Inflammatory macrophage (primary cell): ENCODE measurements at regions not wholly inside any gene's neighbourhood (a gene's known extent, or its start where the extent isn't known, plus 50 kb on each side); places are given as distances from the start of the nearest gene placed in this dataset.
A peak's percentile ranks its signal among the peaks of the same experiment; 100 is the strongest.

ENCODE experiments used
- DNase-seq, 2 donors: peaks; one replicate each; pipeline ENCODE4 v3.0.0-alpha.2; 2020 to 2022

DNA sequence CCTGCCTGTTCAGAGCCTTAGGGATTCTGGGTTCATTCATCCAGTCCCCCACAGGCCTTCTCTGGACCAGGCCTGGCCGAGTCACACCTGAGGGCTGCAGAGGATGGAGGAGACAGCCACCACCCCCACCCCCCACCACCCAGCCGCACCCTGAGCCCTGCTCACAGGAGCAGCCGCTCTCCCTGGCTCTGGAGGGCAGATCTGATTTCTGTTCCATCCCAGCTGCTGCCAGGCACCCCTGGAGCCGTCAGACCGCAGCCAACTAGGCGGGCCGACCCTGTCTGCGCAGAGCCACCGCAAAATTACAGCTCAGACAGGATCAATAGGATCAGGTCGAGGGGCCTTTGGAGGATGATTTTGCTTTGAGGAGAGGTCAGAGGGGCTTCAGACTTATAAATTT is 154.6 kb upstream of the MYL2 start:
- DNase-seq, result no peak

DNA sequence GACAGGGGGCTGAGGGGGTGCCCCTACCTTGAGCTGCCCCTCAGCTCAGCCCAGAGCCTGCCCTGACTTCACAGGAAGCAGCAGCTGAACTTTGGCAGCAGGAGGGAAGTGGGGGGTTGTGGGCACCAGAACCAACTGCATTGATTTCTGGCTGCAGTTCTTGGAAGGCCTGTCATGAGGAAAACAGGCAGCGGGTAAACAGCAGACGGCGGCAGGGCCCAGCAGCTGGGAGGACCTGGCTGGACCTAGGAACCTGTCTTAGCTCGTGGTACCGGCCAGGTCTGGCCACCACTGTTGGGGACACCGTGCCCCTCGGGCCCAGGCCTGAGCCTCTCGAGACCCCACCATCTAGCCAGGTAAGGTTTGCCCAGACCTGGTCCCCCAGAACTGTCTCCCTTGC is 154.2 kb upstream of the MYL2 start:
- no peak for DNase-seq

DNA sequence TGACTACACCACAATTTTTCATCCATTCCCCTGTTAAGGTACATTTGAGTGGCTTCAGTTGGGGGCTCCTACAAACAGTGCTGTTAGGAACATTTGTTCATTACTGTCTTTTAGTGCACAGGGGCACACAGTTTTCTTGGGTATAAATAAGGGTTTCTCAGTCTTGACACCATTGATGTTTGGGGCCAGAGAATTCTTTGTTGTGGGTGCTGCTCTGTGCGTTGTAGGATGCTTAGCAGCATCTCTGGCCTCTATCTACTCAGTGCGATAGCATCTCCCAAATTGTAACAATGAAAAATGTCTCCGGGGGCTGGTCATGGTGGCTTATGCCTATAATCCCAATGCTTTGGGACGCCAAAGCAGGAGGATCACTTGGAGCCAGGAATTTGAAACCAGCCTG is 153.0 kb upstream of the MYL2 start:
- DNase-seq, result no peak

DNA sequence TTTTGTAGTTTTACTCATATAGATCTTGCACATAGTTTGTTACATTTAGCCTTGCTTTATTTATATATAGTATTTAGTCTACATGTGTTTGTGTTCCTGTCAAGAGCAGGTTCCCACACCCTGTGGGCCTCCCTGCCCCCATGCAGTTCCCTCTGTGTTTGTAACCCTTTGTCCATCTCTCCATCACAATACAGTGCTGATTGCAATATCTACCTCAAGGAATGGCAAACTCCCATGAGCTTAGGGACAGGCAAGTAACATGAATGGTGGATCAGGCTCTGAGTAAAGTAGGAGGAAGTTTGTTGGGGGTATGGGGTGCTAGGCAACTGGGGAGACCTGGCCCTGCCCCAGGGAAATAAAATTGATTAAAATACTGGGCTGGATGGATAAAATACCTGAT is 151.9 kb upstream of the MYL2 start:
- DNase-seq, result no peak

DNA sequence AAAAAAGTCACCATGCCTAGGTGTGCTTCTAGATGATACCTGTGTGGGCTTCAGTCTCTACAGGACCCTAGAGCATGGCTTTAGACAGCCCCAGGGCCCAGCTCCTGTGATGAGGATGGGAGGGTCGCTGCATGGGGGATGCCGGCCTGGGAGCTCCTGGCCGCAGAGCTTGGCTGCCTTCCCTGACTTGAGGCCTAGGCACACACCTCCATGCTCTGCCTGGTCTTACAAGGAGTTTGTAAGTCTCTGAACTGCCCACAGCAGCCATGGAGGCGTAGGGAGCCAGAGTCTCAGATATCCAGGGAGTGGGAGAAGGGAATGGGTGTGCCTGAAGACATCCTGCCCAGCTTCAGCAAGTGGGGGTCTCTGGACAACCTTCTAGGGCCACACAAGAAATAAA is 149.5 kb upstream of the MYL2 start:
- no peak for DNase-seq

DNA sequence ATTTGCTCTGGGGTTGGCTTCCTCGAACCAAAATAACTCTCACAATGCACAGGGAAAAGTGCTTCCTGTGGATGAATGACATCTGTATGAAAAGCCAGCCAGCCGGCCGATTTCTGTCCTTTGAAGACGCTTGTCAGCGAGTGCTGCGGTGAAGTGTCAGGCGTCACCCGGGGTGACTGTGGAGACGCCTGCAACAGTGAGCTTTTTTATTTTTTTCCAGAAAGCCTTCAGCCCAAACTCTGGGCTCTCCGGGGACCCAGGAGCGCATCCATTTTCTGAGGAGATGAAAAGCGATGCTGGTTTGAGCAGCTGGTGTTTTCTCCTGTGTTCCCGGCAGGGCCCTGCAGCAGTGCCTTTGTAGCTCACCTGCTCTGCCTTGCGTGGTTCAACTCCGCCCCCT is 147.9 kb upstream of the MYL2 start:
- DNase-seq, result no peak

DNA sequence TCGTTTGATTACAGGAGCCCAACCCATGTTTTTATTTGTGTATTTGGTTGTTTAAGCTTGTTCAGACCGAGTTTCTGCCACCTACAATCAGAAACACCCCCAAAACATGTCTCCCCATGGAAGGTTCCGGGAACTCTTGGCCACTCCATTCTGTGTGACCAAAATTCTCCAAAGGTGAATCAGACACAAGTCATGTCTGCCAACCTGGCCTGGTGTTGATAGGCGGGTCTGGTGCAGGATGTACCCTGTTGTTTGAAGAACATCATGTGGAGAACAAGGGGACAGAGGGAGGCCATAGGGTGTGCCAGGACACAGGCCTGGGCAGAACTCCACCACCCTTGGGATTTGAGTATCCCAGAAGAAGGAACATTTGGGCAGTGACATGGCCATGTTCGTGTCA is 147.1 kb upstream of the MYL2 start:
- no peak for DNase-seq

DNA sequence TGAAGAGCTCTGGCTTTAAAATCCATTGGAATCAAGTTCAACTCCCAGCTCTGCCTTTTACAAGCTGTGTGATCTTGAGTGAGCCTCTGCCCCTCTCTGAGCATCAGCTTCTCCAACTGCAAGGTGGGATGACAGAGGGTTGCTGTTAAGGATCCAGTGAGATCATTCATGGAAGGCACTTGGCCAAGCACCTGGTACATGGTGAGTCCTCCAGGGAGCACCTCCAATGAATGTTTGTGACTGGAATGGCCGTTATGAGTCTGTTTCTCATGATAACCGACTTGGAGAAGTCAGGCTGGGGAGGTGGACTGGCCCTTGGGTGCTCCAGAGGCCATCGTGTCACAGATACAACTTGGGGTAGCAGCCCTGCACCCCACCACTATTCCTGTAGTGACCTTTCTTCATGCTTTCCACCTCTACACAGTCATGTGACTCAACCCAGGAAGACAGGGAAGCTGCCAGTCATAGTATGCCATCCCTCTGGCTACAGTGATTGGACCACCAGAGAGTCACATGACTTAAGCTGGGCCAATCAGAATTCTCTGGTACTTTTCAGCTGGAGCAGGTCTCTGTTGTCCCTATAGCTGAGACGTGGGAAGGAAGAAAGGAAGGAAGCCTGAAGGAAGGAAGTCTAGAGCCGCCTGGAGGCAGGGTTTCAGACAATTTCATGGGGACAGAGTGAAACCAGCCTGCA is 146.5 kb upstream of the MYL2 start:
- no peak for DNase-seq

DNA sequence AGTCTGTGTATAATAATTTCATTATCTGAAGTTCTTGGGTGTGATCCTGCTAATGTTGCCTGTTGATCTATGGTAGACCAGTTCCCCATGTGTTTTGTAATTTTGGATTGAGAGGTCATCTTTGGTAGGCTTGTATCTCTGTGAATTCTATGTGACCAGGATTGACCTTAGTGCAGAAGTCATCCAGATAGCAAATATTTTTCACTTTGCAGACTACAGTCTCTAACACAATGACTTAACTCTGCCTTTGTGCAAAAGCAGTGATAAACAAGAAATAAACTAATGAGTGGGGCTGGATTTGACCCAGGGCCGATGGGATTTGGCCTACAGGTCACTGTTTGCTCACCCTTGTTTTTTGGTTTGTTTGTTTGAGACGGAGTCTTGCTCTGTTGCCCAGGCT is 144.6 kb upstream of the MYL2 start:
- no peak for DNase-seq

DNA sequence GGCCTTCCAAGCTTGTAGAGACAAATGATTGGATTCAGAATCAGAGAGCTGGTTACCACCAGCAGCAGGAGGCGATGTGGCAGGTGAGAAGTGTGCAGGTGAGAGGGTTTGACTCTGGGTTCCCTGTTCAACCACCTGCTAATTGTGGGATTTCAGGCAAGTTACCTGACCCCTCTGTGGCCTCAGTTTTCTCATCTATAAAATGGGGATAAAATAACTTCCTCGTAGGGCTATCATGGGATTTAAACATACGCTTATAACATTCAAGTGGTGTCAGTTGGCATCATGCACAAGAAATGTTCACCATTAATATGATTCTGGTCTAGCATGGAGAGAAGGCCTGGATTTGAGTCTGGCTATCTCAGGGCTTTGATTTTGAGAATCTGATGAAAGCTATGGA is 143.8 kb upstream of the MYL2 start:
- DNase-seq, result no peak

DNA sequence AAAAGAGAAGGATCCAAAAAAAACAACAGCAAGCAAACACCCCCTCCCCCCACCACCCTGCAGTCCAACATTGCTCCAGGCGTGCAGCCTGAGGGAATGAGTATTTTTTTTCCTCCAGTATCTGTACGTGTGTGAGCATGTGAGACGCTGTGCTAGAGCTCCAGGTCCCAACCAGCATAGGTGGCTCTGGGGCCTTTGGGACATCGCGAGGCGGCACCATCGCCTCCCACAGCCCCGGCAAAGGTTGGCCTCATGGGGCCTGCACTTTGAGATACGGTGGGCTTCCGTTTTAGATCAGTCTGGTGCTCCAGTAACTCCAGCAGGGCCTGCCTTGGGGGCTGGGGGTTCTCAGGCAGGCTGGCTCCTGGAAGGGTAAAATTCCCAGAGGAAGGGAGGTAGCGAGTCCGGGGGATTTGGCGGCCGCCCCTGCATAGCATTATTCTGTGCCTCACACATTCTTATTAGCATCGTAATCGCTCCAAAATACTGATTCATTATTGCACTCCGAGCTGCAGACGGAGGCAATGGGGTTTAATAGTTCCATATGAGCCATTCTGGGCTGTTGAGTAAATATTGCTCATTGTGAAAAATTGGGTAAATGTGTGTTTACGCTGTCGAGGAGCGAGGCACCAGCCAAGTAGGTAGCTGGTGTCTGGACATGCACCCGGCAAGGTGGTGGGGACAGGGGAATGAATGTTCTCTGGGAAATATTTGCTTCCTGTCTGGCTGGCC is 143.1 kb upstream of the MYL2 start:
- DNase-seq, result no peak

DNA sequence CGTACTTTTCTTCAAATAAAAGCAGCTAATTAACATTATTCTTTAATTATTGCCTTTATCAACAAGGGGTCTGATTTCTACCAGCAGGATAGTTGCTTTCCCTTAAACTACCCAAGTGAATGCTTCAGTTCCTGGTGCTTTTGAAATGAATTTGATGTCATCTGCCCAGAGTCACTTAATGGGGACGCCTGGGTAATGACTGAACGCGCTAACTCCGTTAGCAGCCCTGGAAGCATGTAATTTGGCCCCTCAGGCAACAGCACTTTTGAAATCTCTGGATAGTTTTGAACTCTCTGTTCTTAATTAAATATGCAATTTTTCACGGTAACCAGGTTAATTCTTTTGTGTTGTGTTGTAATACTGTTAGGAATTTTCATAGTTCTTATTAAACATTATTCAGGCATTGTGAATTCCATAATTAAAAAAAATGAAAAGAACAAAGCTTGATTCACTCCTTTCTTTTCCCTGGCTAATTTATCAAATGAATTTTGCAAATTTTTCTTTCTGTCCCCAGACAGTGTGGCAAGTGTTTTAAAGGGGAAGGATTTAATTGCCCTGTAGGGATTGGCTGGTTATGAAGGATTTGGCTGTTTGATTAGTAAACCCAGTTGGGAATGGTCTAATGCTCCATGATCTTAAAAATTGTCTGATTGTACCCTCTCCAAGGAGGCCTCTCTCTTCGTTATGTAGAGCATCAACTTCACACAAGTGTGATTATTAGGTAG is 137.5 kb upstream of the MYL2 start:
- no peak for DNase-seq

DNA sequence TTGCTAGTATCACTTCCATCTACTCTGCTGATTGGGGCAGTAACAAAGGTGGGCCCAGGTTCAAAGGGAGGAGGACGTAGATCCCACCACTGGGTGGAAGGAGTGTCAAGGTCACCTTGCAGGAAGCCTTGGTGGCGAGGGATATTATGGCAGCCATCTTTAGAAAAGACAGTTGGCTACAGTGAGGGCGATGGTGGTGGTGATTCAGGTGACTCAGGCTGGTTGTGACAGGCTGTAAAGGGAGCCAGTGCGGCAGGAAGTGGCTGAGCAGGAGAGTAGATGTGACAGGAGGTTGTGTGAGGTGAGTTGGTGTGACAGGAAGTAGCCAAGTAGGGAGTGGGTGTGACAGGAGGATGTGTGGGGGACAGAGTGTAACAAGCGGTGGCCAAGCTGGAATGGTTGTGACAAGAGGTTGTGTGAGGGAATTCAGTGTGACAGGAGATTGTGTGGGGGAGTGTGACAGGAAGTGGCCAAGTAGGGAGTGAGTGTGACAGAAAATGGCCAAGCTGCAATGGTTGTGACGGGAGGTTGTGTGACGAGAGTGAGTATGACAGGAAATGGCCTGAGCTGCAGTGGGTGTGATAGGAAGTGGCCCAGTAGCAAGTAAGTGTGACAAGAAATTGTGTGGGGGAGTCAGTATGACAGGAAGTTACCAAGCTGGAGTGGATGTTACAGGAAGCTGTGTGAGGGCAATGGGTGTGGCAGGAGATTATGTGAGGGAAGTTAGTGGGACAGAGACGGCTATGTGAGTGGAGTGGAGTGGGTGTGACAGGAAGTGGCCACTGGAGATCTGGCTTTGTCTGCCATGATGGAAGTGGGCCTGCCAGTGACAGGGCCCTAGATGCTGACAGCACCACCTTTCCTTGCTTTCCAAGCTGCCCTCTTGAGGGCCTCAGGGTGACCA is 136.5 kb upstream of the MYL2 start:
- peak; percentile 93 for DNase-seq

DNA sequence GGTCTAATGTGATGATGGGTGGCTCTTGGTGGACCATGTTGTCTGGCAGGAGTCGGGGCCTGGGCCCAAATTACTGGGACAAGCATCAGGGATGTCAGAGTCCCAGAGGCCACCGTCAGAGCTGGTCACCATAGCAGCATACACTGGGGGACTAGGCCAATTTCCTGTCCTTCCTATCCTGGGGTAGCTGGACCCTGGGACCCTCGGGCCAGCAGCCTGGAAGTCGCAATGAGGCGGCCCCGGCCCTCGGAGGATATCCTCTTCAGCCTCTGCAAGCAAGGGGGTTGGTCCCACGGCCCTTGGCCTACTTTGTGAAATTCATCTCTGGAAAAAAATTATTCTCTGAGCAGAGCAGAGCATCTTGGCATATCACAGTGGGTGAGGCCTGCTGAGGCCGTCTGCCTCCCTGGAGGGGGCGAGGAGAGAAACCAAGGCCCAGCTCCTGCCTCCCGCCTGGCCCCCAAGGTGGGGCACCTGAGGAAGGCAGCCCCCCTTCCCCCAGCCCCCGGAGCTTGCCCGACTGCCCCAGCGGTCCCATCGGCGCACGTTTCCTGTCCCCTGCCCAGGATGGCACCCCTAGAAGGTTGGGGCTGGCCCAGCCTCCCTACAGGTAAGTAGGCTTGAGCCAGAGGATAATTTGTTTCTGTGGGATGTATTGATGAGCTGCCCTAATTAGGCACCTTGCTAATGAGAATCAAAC is 135.0 kb upstream of the MYL2 start:
- DNase-seq, result no peak

DNA sequence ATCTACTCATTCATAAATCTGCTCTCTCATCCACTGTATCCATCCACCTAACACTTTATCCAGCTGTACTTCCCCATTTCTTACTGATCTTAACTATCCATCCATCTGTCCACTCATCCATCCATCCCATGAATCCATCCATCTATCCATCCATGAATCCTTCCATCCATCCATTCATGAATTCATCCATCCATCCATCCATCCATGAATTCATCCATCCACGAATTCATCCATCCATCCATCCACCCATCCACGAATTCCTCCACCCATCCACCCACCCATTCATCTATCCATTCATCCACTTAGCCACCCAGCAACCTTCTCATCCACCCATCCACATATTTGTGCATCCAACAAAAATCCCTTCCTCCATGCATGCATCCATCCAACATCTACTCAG is 128.6 kb upstream of the MYL2 start:
- DNase-seq, result no peak

DNA sequence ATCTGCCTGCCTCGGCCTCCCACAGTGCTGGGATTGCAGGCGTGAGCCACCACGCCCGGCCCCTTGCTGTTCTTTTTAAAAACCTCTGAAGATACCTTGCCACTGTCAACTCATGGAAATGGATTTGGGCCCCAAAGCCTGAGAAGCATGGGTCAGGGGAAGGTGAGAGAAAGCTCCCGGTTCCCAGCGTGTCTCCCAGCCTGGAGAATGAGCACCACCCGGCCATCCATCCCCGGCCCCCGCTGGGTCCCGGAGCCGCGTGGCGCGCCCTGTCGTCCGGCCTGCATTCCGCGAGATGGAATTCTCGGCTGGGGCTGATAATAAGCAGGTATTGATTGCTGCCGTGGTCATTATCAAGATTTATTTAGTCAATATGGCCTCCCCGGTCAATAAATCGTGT is 126.5 kb upstream of the MYL2 start:
- DNase-seq, result no peak

DNA sequence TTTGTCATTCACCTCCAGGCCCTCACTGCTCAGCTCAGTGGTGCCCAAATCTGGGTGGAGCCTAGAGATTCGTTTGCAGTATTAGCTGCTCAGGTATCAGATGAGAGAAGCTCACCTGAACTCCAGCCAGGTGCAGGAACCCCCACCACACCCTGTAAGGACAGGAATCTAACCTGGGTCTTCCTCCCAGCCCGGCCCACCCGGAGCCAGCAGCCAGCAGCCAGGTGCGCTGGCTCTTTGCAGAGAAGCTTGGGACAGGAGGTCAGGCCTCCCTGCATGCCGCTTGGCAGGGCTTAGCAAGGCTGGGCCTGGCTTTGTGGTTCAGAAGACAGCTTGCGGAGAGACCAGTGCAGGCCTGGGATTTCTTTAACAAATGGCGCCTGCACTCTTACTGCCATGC is 125.6 kb upstream of the MYL2 start:
- no peak for DNase-seq

DNA sequence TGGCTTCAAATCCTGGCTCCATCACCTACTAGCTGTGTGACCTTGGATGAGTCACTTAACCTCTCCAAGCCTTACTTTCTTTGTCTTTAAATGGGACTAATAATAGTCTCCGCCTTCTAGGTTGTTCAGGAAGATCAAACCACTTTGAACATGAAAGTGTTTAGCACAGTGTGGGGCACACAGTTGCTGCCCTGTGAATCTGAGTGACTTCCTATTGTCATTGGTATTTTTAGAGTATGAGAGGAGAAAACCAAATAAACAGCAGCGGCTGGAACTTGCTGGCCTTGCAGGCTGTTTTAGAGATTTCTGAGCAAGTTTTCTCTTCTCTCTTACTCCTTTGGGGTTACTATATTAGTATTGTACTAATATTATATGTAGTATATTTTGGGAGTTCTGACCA is 120.7 kb upstream of the MYL2 start:
- no peak for DNase-seq

DNA sequence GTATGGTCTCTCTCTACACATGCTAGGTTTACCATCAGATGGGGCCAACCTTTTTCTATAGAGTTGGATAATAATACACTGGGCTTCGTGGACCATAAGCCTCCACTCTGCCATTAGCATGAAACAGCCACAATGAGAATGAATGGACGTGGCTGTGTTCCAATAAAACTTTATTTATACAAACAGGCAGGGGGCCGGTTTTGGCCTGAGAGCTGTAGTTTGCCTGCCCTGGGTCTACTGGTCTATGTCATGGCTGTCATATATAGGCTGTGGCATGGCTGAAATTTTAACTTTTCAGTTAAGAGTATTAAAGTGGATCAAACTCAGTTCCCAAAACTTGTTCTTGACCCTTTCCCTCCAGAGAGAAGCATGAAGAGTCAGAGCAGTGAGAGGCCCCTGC is 120.3 kb upstream of the MYL2 start:
- DNase-seq, result no peak

DNA sequence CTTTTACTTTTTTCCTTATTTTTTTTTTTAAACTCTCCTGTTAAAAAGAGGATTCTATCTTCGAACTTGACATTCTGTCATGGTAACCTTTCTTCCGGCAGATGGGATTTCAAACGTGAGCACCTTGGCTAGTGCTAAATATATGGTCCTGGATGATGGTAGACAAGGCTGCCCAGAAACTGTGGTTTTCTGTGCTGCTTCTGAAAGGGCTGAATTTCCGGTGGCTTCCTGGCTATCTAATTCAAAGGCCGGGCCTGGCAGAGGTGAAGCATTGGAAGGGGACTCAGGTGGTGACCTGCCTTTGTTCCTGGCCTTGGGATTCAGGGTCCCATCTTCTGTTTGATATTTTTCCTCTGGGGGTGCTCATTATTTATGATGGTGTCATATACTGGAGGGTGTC is 118.6 kb upstream of the MYL2 start:
- DNase-seq, result no peak

DNA sequence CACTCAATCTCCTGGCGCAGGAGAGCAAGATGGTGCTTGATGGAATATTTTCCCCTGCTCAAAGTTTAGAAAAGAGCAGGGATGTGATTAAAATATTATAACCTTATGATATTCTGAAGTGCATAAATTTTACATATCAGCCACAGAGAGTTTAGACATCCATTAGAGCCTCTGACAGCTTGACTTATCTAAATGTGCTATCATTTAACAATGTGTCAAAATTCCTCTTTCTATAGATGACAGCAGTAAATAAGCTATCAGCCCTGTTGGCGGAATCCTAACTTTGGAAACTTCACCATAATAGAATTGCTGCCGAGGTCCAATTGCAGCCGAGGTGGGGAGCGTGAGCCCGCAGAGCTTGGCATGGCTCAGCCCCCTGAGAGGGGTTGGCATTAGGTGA is 117.7 kb upstream of the MYL2 start:
- DNase-seq, result no peak

DNA sequence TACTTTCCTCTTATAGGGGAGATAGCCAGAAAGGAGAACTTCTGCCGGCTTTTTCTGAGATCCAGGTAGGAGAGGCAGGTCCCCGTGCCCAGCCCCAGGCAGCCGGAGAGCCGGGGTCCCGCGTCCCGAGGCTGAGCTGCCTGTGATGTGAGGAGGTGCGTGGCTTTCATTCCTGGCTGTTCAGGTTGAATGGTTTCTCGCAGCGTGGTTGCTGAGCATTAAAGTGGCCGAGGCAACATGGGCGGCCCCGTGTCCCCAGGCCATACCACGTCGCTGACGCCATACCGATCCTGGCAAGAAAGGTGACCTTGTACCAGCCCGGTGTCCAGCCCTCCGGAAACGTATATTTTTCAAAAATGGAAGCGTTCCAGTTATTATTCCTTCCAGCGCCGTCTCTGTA is 116.7 kb upstream of the MYL2 start:
- DNase-seq, result no peak
